ENCODE measurements at regions not wholly inside any gene's neighbourhood (a gene's known extent, or its start where the extent isn't known, plus 50 kb on each side); places are given as distances from the start of the nearest gene placed in this dataset.

GRCh38 chr14:85438481-85438942, 91.4 kb upstream of the FLRT2 start:
- Histone ChIP-seq H3K4me3 (no peak overlapping the region), H3K4me1 (peaks cover 0 to 23% (median 20%) of the 10 kb centered on the region in 3 donors), H3K9me3 (no peaks in the 10 kb centered on the region), H3K27ac (peak overlapping the region in 1 of 4 donors; percentile 50), H3K27me3 (no peaks in the 10 kb centered on the region), H3K36me3 (no peaks in the 10 kb centered on the region)
- 89 to 92% methylated on average over 4 of the region's 4 CpGs for WGBS, 2 donors
- intact Hi-C loops (cut with DNase I): no loop called here
- no peak for ATAC-seq
- DNase-seq: no peak
- no peak for TF ChIP-seq CTCF (IDR thresholded peaks at IDR 0.05)
- FAIRE-seq: no peak

DNA sequence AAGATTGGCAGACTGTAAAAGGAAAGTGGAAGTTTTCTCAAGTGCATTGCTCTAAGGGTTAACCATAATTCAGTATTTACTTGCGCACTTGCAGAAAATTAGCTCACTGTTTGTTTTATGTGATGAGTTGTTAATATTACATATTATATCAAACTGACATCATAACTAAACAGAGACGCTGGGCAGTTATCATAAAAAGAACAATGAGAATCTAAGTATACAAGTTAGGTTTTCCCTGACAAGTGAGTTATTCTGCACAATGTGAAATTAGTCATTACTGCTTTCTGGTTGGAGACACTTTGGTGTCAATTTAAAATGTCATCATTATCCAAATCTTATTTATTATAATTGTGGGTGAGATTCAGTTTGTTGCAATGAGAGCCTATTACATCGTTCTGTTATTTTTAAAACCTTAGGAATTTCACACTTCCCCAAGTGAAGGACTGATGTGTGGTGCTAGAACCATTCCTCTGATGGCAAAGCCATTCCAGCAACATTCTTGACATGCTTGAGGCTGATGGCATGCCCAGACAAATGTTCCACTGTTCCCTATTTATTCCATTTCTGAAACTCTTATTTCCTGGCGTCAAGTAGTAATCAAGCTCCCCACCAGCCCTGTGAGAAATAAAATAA, 90.1 kb upstream of the FLRT2 start:
- intact Hi-C loops (cut with DNase I): no loop called here
- Histone ChIP-seq H3K36me3 (no peaks in the 10 kb centered on the region), H3K27me3 (no peaks in the 10 kb centered on the region), H3K4me1 (peaks cover 0 to 23% (median 20%) of the 10 kb centered on the region in 3 donors), H3K4me3 (no peak overlapping the region), H3K27ac (peak overlapping the region in 1 of 4 donors; percentile 70), H3K9me3 (no peaks in the 10 kb centered on the region)
- 54 to 56% methylated on average over 4 of the region's 4 CpGs for WGBS, 2 donors
- TF ChIP-seq CTCF (IDR thresholded peaks at IDR 0.05): no peak
- DNase-seq (no peak), ATAC-seq (peak in 2 of 4 donors; percentile 9 to 13), FAIRE-seq (no peak)

DNA sequence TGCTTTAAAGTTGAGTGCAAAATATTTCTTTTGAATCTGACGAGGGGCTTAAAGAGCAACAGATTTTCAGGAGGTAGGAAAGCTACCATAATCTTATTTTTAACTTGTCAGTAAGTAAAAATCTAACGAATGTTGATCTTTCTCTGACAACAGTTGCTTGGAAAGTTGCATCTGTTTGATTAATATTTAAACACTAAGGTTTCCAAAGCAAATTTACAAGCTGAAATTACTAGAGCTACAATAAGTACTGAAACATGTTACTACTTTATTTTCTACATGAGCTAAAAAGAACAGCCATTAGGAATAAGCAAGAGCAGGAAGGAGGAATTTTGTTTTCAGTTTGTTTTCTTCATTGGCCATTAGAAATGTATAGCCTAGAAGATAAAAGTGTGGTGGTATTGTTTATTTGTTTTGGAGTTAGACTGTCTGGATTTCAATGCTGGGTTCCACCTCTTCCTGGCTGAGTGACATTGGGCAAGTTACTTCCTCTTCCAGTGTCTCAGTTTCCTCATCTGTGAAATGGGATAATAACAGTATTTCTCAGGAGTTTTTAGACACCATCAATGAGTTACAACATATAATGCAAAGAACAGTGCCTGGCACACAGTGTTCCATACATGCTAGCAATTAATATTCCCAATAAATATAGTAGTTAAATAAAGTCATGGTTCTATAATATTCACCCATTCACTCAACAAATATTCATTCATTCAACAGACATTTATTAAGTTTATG, 87.9 kb upstream of the FLRT2 start:
- intact Hi-C loops (cut with DNase I): no loop called here
- no peak for TF ChIP-seq CTCF (IDR thresholded peaks at IDR 0.05)
- H3K27me3 ChIP-seq: no peaks in the 10 kb centered on the region
- H3K36me3 ChIP-seq: no peaks in the 10 kb centered on the region
- DNase-seq (no peak), FAIRE-seq (no peak), ATAC-seq (peak in 2 of 4 donors; percentile 21 to 29)
- no peaks in the 10 kb centered on the region for H3K9me3 ChIP-seq
- H3K27ac ChIP-seq: peak overlapping the region in 2 of 4 donors; percentile 10 to 70
- 15 to 17% methylated on average over 2 of the region's 2 CpGs for WGBS, 2 donors
- H3K4me3 ChIP-seq: no peak overlapping the region
- peaks cover 0 to 18% (median 16%) of the 10 kb centered on the region in 3 donors for H3K4me1 ChIP-seq

DNA sequence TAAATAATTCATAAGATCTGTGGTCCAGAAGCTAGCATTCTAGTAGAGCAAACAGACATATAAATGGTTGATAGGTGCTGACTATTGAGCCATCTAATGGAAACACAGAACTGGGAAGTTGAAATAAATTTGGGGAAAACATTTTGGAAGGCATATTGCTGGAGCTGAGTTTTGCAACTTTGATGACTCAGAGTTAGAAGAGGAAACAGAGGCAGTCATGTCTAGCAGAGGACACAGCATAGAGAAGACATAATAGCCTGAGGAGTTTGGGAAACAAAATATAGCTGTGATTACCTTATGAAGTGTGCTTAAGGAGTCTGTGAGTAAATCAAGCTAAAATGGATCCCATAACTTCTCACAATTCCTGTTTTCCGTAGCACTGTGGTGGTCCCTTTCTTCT, 86.9 kb upstream of the FLRT2 start:
- Histone ChIP-seq H3K4me1 (peaks cover 0 to 14% (median 12%) of the 10 kb centered on the region in 3 donors), H3K4me3 (no peak overlapping the region), H3K36me3 (no peaks in the 10 kb centered on the region), H3K27ac (no peak overlapping the region), H3K27me3 (no peaks in the 10 kb centered on the region), H3K9me3 (no peaks in the 10 kb centered on the region)
- intact Hi-C loops (cut with DNase I): no loop called here
- ATAC-seq (peak in 1 of 4 donors; percentile 31), FAIRE-seq (no peak), DNase-seq (no peak)
- TF ChIP-seq CTCF (IDR thresholded peaks at IDR 0.05): no peak
- 94 to 100% methylated on average over 1 of the region's 1 CpG for WGBS, 2 donors

DNA sequence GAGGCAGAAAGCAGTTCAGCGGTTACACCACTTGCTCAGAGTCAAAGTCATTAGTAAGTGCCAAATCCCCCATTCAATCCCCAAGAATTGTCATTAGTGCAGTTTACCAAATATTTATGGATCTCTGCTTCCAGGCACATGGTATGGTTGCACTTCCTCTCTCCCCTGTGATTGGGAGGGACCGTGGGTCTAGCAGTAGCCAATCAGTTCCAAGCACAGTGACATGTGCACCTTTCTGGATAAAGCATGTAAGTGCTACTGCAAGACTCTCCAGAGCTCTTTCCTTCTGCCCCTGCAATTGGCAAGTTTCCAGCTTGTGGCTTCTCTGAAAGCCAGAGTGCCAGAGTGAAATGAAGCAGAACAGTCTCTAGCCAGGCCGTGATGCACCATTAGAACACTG, 85.3 kb upstream of the FLRT2 start:
- DNase-seq: no peak
- no peak overlapping the region for H3K27ac ChIP-seq
- peak in 2 of 4 donors; percentile 44 to 48 for ATAC-seq

More for the DNA sequence above, 85.3 kb upstream of the FLRT2 start:
- Histone ChIP-seq H3K4me1 (peaks cover 0 to 14% (median 12%) of the 10 kb centered on the region in 3 donors), H3K9me3 (no peaks in the 10 kb centered on the region), H3K36me3 (no peaks in the 10 kb centered on the region), H3K27me3 (no peaks in the 10 kb centered on the region), H3K4me3 (no peak overlapping the region)
- no peak for TF ChIP-seq CTCF (IDR thresholded peaks at IDR 0.05)
- intact Hi-C loops (cut with DNase I): no loop called here
- 81 to 87% methylated on average over 3 of the region's 3 CpGs for WGBS, 2 donors
- FAIRE-seq: no peak
